HCEC 1CT (cell line): ENCODE measurements at regions not wholly inside any gene's neighbourhood (a gene's known extent, or its start where the extent isn't known, plus 50 kb on each side); places are given as distances from the start of the nearest gene placed in this dataset.

ENCODE experiments used
- DNase-seq: peaks from one replicate; pipeline ENCODE4 v3.0.0-alpha.2; 2017

- no peak for DNase-seq
Observed at GRCh38 chr16:26189536-26189935, 497.8 kb downstream of the HS3ST4 start.

GRCh38 chr16:26194526-26194925 lies 502.8 kb downstream of the HS3ST4 start:
- no peak for DNase-seq

- no peak for DNase-seq
Observed at GRCh38 chr16:26195225-26195624, 503.5 kb downstream of the HS3ST4 start.

- DNase-seq: no peak
Observed at GRCh38 chr16:26196310-26196709, 504.6 kb downstream of the HS3ST4 start.

- no peak for DNase-seq
Observed at GRCh38 chr16:26196802-26197201, 505.0 kb downstream of the HS3ST4 start.

- no peak for DNase-seq
Observed at GRCh38 chr16:26197707-26198106, 505.9 kb downstream of the HS3ST4 start.

- DNase-seq: no peak
Observed at GRCh38 chr16:26198221-26198620, 506.5 kb downstream of the HS3ST4 start.

GRCh38 chr16:26204138-26204537 lies 512.4 kb downstream of the HS3ST4 start:
- DNase-seq: no peak

GRCh38 chr16:26211542-26211941 lies 519.8 kb downstream of the HS3ST4 start:
- no peak for DNase-seq

GRCh38 chr16:26212599-26212998 lies 520.8 kb downstream of the HS3ST4 start:
- no peak for DNase-seq

- no peak for DNase-seq
Observed at GRCh38 chr16:26214581-26215174, 522.9 kb downstream of the HS3ST4 start.

- DNase-seq: no peak
Observed at GRCh38 chr16:26220894-26221293, 529.1 kb downstream of the HS3ST4 start.

- no peak for DNase-seq
Observed at GRCh38 chr16:26231647-26232046, 539.9 kb downstream of the HS3ST4 start.

GRCh38 chr16:26240807-26241206 lies 549.0 kb downstream of the HS3ST4 start:
- DNase-seq: no peak

GRCh38 chr16:26247063-26247462 lies 555.3 kb downstream of the HS3ST4 start:
- DNase-seq: no peak

- DNase-seq: no peak
Observed at GRCh38 chr16:26252598-26252997, 560.8 kb downstream of the HS3ST4 start.

GRCh38 chr16:26261621-26262020 lies 569.9 kb downstream of the HS3ST4 start:
- DNase-seq: no peak

- DNase-seq: no peak
Observed at GRCh38 chr16:26263406-26263805, 571.6 kb downstream of the HS3ST4 start.

- no peak for DNase-seq
Observed at GRCh38 chr16:26267641-26268040, 575.9 kb downstream of the HS3ST4 start.

- DNase-seq: no peak
Observed at GRCh38 chr16:26269673-26270072, 577.9 kb downstream of the HS3ST4 start.

GRCh38 chr16:26273607-26274006 lies 581.8 kb downstream of the HS3ST4 start:
- DNase-seq: no peak

- no peak for DNase-seq
Observed at GRCh38 chr16:26275021-26275590, 583.3 kb downstream of the HS3ST4 start.

GRCh38 chr16:26276289-26276688 lies 584.5 kb downstream of the HS3ST4 start:
- no peak for DNase-seq

- no peak for DNase-seq
Observed at GRCh38 chr16:26281381-26282110, 589.8 kb downstream of the HS3ST4 start.
